DND-41 (cell line): ENCODE measurements at regions not wholly inside any gene's neighbourhood (a gene's known extent, or its start where the extent isn't known, plus 50 kb on each side); places are given as distances from the start of the nearest gene placed in this dataset.

Experiments used
- EZH2 ChIP-seq: IDR thresholded peaks from 3 replicates; pipeline ENCODE4 v1.6.1; 2012; ENCODE audit warnings: borderline replicate concordance, low read depth, mild to moderate bottlenecking, moderate library complexity, low read length, inconsistent platforms; ENCODE audit not compliant: severe bottlenecking
- TF ChIP-seq, protein P1 (sequence below): IDR thresholded peaks from 2 replicates; pipeline ENCODE4 v1.5.1; 2012; ENCODE audit warnings: borderline replicate concordance, low read length, moderate library complexity, mild to moderate bottlenecking; ENCODE audit not compliant: poor library complexity, severe bottlenecking; ENCODE audit errors: extremely low read depth

DNA sequence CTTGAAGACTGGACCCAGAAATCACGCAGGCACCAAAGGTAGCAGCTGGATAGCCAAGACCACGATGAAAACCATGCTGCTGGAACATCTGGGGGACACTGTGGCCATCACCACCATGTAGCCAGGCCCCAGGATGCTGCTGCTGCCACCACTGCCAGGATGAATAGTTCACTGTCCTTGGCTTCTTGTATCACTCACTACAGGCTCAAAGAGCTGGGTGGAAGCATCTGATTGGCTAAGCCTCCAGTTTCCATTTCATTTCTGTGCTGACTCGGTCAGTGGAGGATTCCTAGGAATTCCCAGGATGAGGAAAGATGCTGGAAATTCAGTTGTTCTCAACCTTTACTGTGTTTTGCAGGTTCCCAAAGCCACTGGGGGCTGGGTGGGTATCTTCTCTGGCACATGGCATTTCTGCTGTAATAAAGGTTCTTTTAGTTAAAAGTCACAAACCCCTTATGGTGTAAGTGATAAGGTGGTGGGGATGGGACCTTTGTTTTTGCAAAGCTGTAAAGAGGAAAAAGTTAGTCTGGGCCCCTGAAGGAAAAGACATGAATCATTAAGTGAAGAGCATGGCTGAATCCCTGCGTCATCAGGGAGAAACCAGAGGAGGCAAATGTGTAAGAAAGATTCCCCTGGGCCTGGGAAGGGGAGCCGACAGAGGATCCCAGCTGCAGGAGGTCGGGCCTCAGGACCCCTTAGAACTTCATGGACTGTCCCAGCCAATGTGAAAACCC is 57.7 kb upstream of the SMOX start:
- TF ChIP-seq, protein P1, sequence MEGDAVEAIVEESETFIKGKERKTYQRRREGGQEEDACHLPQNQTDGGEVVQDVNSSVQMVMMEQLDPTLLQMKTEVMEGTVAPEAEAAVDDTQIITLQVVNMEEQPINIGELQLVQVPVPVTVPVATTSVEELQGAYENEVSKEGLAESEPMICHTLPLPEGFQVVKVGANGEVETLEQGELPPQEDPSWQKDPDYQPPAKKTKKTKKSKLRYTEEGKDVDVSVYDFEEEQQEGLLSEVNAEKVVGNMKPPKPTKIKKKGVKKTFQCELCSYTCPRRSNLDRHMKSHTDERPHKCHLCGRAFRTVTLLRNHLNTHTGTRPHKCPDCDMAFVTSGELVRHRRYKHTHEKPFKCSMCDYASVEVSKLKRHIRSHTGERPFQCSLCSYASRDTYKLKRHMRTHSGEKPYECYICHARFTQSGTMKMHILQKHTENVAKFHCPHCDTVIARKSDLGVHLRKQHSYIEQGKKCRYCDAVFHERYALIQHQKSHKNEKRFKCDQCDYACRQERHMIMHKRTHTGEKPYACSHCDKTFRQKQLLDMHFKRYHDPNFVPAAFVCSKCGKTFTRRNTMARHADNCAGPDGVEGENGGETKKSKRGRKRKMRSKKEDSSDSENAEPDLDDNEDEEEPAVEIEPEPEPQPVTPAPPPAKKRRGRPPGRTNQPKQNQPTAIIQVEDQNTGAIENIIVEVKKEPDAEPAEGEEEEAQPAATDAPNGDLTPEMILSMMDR, result no peak
- no peak for TF ChIP-seq EZH2
